ENCODE measurements at regions not wholly inside any gene's neighbourhood (a gene's known extent, or its start where the extent isn't known, plus 50 kb on each side); places are given as distances from the start of the nearest gene placed in this dataset.

DNA sequence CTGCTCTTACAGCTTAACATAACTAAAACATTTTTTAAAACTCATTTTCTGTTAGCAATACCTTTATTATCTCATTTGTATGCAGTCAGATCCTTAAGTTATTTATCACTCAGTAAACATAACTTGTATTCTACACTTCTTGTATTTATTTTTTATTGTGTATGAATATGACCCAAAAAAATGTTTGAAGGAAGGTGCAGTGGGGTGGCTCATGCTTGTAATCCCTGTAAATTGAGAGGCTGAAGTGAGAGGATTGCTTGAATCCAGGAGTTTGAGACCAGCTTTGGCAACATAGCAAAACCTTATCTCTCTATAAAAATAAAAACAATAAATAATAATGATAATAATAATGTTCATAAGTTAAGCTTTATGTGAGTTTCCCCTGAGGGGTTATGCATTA, 1004.8 kb downstream of the SLITRK5 start:
- TF ChIP-seq, protein P1, sequence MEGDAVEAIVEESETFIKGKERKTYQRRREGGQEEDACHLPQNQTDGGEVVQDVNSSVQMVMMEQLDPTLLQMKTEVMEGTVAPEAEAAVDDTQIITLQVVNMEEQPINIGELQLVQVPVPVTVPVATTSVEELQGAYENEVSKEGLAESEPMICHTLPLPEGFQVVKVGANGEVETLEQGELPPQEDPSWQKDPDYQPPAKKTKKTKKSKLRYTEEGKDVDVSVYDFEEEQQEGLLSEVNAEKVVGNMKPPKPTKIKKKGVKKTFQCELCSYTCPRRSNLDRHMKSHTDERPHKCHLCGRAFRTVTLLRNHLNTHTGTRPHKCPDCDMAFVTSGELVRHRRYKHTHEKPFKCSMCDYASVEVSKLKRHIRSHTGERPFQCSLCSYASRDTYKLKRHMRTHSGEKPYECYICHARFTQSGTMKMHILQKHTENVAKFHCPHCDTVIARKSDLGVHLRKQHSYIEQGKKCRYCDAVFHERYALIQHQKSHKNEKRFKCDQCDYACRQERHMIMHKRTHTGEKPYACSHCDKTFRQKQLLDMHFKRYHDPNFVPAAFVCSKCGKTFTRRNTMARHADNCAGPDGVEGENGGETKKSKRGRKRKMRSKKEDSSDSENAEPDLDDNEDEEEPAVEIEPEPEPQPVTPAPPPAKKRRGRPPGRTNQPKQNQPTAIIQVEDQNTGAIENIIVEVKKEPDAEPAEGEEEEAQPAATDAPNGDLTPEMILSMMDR (conservative IDR thresholded peaks at IDR 0.05): no peak
- no peak for TF ChIP-seq EZH2 (IDR thresholded peaks at IDR 0.05; ENCODE audit: low read depth)
